Esophagus squamous epithelium (tissue), 5 donors: ENCODE measurements at regions not wholly inside any gene's neighbourhood (a gene's known extent, or its start where the extent isn't known, plus 50 kb on each side); places are given as distances from the start of the nearest gene placed in this dataset.

Experiments
- DNase-seq: peaks from one replicate; lab custom pipeline; 2025; lab: John Stamatoyannopoulos, UW
- H3K27ac ChIP-seq, 4 donors: fragments of 200-600 bp; sonication (generic); one replicate each; pipeline ENCODE4 v1.5.1; 2016 to 2019; ENCODE audit warnings: mild to moderate bottlenecking in 1 of 4
- H3K27me3 ChIP-seq, 4 donors: fragments of 200-600 bp; sonication (generic); 1 replicate in 3 of 4; 2 replicates in 1 of 4; pipeline versions ENCODE4 v1.5.1 to v1.6.0; 2017 to 2021; ENCODE audit warnings: antibody characterized with exemption in 1 of 4
- H3K36me3 ChIP-seq, 3 donors: fragments of 200-600 bp; sonication (generic); one replicate each; pipeline ENCODE4 v1.5.1; 2016 to 2019
- H3K4me1 ChIP-seq, 3 donors: fragments of 200-600 bp; sonication (generic); one replicate each; pipeline ENCODE4 v1.5.1; 2017 to 2019
- H3K4me3 ChIP-seq, 4 donors: fragments of 200-600 bp; sonication (generic); 1 replicate in 3 of 4; 2 replicates in 1 of 4; pipeline ENCODE4 v1.5.1; 2016 to 2019; ENCODE audit warnings: mild to moderate bottlenecking in 2 of 4, moderate library complexity in 1 of 4
- H3K9me3 ChIP-seq, 3 donors: fragments of 200-600 bp; sonication (generic); one replicate each; pipeline ENCODE4 v1.5.1; 2016 to 2019
- CTCF ChIP-seq, 6 experiments: fragments of 450-650 bp in 4 of 6; fragments of 200-600 bp in 2 of 6; sonication (generic) in 2 of 6; IDR thresholded peaks; one replicate each; pipeline ENCODE4 v1.5.1; 2016 to 2019; ENCODE audit warnings: antibody characterized with exemption in 6 of 6, mild to moderate bottlenecking in 4 of 6, moderate library complexity in 4 of 6
- POLR2A ChIP-seq, 4 donors: fragments of 450-650 bp; IDR thresholded peaks; one replicate each; pipeline ENCODE4 v1.6.1; 2017; ENCODE audit warnings: antibody characterized with exemption in 4 of 4, mild to moderate bottlenecking in 4 of 4, moderate library complexity in 3 of 4
- WGBS, 2 donors: methylation state at CpG; one replicate each; pipeline ENCODE4 v1.1.5; 2018; 5-methylcytosine and 5-hydroxymethylcytosine counted together
- intact Hi-C: fragments of 100-400 bp; cut with DNase I; formaldehyde crosslinking; loops from one replicate; pipeline ENCODE4 v1.15.0; 2022
- donor health status: DM: yes; HTN: yes; CAD: no.

- TF ChIP-seq CTCF (IDR thresholded peaks at IDR 0.05) (no peak), POLR2A (IDR thresholded peaks at IDR 0.05) (no peak)
- Histone ChIP-seq H3K36me3 (no peaks in the 10 kb centered on the region), H3K4me1 (no peaks in the 10 kb centered on the region), H3K4me3 (no peak overlapping the region), H3K27ac (no peak overlapping the region), H3K9me3 (no peaks in the 10 kb centered on the region), H3K27me3 (no peaks in the 10 kb centered on the region)
- intact Hi-C loops = no loop called here
- no peak for DNase-seq
- WGBS, 2 donors = 29 to 46% methylated on average over 1 of the region's 1 CpG
Observed at GRCh38 chr4:11783588-11783987, 354.9 kb upstream of the HS3ST1 start.

GRCh38 chr4:11782859-11783258, 354.2 kb upstream of the HS3ST1 start:
- Histone ChIP-seq H3K36me3 (no peaks in the 10 kb centered on the region), H3K4me3 (no peak overlapping the region), H3K27ac (no peak overlapping the region), H3K9me3 (no peaks in the 10 kb centered on the region), H3K27me3 (no peaks in the 10 kb centered on the region), H3K4me1 (no peaks in the 10 kb centered on the region)
- no peak for DNase-seq
- TF ChIP-seq CTCF (IDR thresholded peaks at IDR 0.05) (no peak), POLR2A (IDR thresholded peaks at IDR 0.05) (no peak)
- intact Hi-C loops = no loop called here
- WGBS, 2 donors = 75 to 77% methylated on average over 5 of the region's 5 CpGs

GRCh38 chr4:11777447-11777846, 348.8 kb upstream of the HS3ST1 start:
- no peak for TF ChIP-seq POLR2A (IDR thresholded peaks at IDR 0.05)
- no peak for TF ChIP-seq CTCF (IDR thresholded peaks at IDR 0.05)
- no peak for DNase-seq
- WGBS, 2 donors = 55 to 63% methylated on average over 3 of the region's 3 CpGs
- Histone ChIP-seq H3K4me3 (no peak overlapping the region), H3K27ac (no peak overlapping the region), H3K9me3 (no peaks in the 10 kb centered on the region), H3K4me1 (no peaks in the 10 kb centered on the region), H3K27me3 (no peaks in the 10 kb centered on the region), H3K36me3 (no peaks in the 10 kb centered on the region)
- intact Hi-C loops = no loop called here

- intact Hi-C loops = no loop called here
- H3K4me1 ChIP-seq = no peaks in the 10 kb centered on the region
- TF ChIP-seq POLR2A (IDR thresholded peaks at IDR 0.05) (no peak), CTCF (IDR thresholded peaks at IDR 0.05) (no peak)
- H3K4me3 ChIP-seq = no peak overlapping the region
- no peaks in the 10 kb centered on the region for H3K36me3 ChIP-seq
- no peaks in the 10 kb centered on the region for H3K27me3 ChIP-seq
- H3K9me3 ChIP-seq = no peaks in the 10 kb centered on the region
- 63 to 64% methylated on average over 2 of the region's 2 CpGs for WGBS, 2 donors
- H3K27ac ChIP-seq = no peak overlapping the region
- no peak for DNase-seq
Observed at GRCh38 chr4:11774346-11774745, 345.7 kb upstream of the HS3ST1 start.

GRCh38 chr4:11773798-11774197, 345.1 kb upstream of the HS3ST1 start:
- no peak for DNase-seq
- WGBS, 2 donors = 76 to 81% methylated on average over 3 of the region's 3 CpGs
- Histone ChIP-seq H3K9me3 (no peaks in the 10 kb centered on the region), H3K4me1 (no peaks in the 10 kb centered on the region), H3K27me3 (no peaks in the 10 kb centered on the region), H3K27ac (no peak overlapping the region), H3K36me3 (no peaks in the 10 kb centered on the region), H3K4me3 (no peak overlapping the region)
- TF ChIP-seq POLR2A (IDR thresholded peaks at IDR 0.05) (no peak), CTCF (IDR thresholded peaks at IDR 0.05) (no peak)
- intact Hi-C loops = no loop called here
